Osteocyte (in vitro differentiated cells): ENCODE measurements at regions not wholly inside any gene's neighbourhood (a gene's known extent, or its start where the extent isn't known, plus 50 kb on each side); places are given as distances from the start of the nearest gene placed in this dataset.

Source experiments
- DNase-seq: peaks from one replicate; pipeline ENCODE4 v3.0.0; 2021; ENCODE audit warnings: mixed read lengths; ENCODE audit not compliant: unreplicated experiment; ENCODE audit errors: extremely low spot score
- H3K27ac Mint-ChIP-seq: one replicate; pipeline ENCODE4 v1.8.0; 2021; ENCODE audit warnings: mild to moderate bottlenecking, mixed read lengths; ENCODE audit not compliant: unreplicated experiment
- H3K27me3 Mint-ChIP-seq: one replicate; pipeline ENCODE4 v1.8.0; 2021; ENCODE audit warnings: mixed read lengths; ENCODE audit not compliant: unreplicated experiment
- H3K36me3 Mint-ChIP-seq: one replicate; pipeline ENCODE4 v1.8.0; 2021; ENCODE audit warnings: mixed read lengths; ENCODE audit not compliant: unreplicated experiment
- H3K4me1 Mint-ChIP-seq: one replicate; pipeline ENCODE4 v1.8.0; 2021; ENCODE audit warnings: mixed read lengths; ENCODE audit not compliant: unreplicated experiment
- H3K4me3 Mint-ChIP-seq: one replicate; pipeline ENCODE4 v1.8.0; 2021; ENCODE audit warnings: mild to moderate bottlenecking, moderate library complexity, mixed read lengths; ENCODE audit not compliant: unreplicated experiment
- H3K9me3 Mint-ChIP-seq: one replicate; pipeline ENCODE4 v1.8.0; 2021; ENCODE audit warnings: mixed read lengths; ENCODE audit not compliant: unreplicated experiment
- TF ChIP-seq, protein P1 (sequence below): fragments of 200-600 bp; sonication (generic); IDR thresholded peaks from 2 replicates; pipeline ENCODE4 v1.5.0; 2021; ENCODE audit warnings: antibody characterized with exemption, mild to moderate bottlenecking, moderate library complexity

DNA sequence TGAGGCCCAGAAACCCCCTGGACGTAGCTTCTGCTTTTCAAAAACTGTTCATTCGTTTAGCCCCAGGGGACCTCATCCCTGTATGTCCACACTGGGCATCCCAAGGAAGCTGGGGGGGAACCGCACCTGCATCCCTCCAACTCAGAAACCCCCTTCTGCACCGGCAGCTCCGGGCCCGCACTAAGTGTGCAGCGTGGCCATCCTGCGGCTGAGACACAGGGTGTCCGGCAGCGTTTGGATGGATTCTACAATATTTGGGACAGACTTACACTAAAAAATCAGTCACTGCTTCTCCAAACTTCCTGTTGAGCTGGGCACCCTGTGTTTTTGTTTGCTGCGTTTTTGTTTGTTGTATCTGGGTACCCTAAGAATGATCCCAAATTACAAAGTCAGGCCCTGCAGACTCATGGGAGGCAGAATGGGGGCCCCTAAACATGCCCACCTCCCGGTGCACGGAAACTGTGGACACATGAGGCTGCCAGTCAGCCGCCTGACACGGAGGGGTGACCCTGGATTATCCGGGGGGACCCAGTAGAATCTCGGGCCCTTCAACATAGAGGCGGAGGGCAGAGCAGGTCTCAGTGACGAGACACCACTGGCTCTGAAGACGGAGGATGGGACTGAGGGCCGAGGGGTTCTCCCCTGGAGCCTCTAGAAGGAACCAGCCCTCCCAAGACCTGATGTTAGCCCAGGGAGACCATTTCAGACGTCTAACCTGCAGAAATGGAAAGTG is 88.2 kb upstream of the BHLHE23 start:
- TF ChIP-seq, protein P1, sequence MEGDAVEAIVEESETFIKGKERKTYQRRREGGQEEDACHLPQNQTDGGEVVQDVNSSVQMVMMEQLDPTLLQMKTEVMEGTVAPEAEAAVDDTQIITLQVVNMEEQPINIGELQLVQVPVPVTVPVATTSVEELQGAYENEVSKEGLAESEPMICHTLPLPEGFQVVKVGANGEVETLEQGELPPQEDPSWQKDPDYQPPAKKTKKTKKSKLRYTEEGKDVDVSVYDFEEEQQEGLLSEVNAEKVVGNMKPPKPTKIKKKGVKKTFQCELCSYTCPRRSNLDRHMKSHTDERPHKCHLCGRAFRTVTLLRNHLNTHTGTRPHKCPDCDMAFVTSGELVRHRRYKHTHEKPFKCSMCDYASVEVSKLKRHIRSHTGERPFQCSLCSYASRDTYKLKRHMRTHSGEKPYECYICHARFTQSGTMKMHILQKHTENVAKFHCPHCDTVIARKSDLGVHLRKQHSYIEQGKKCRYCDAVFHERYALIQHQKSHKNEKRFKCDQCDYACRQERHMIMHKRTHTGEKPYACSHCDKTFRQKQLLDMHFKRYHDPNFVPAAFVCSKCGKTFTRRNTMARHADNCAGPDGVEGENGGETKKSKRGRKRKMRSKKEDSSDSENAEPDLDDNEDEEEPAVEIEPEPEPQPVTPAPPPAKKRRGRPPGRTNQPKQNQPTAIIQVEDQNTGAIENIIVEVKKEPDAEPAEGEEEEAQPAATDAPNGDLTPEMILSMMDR, result no peak
- Mint-ChIP-seq H3K4me1 (no peaks in the 10 kb centered on the region), H3K27ac (no peak overlapping the region), H3K4me3 (no peak overlapping the region), H3K9me3 (no peaks in the 10 kb centered on the region), H3K27me3 (peaks cover 7% of the 10 kb centered on the region), H3K36me3 (no peaks in the 10 kb centered on the region)
- peak; percentile 76 for DNase-seq

DNA sequence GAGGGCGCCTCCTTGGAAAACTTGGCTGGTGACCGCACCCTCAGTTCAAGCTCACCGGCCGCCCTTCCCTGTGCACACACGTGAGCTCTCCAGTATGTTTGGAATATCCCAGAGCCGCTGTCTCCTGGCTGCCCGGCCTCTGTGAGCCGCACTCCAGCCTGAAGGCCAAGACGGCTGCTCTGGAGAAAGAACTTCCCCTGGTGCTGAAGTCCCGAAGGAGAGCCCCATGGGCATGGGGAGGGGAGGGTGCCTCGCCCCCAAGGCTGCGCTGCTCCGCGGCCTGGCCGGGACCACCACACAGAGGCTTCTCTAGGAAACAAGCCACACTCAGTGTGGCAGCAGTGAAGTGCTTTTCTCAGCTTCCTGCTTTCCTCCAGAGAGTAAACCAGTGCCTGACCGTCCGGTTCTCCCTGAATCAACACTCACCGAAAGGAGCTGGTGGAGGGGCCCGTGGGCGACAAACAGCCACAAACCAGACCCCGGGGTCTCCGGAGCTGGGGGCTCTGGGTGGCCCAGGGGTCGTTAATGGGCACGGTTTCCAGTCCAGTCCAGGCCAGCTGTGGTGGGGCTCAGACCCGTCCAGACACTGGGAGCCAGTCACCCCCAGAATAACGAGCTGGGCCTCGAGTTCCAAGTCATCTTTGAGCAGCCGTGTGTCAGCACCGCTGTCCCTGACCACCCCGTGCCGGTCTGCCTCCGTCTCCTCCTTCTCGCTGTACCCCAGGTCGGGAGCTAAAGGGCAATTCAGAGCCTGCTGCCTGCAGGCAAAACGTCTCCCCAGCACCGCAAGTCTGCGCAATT is 87.4 kb upstream of the BHLHE23 start:
- H3K36me3 Mint-ChIP-seq, result no peaks in the 10 kb centered on the region
- H3K9me3 Mint-ChIP-seq, result no peaks in the 10 kb centered on the region
- H3K4me3 Mint-ChIP-seq, result no peak overlapping the region
- no peaks in the 10 kb centered on the region for H3K4me1 Mint-ChIP-seq
- H3K27ac Mint-ChIP-seq, result no peak overlapping the region
- TF ChIP-seq, protein P1, result no peak
- peak; percentile 77 for DNase-seq
- peaks cover 7% of the 10 kb centered on the region for H3K27me3 Mint-ChIP-seq

DNA sequence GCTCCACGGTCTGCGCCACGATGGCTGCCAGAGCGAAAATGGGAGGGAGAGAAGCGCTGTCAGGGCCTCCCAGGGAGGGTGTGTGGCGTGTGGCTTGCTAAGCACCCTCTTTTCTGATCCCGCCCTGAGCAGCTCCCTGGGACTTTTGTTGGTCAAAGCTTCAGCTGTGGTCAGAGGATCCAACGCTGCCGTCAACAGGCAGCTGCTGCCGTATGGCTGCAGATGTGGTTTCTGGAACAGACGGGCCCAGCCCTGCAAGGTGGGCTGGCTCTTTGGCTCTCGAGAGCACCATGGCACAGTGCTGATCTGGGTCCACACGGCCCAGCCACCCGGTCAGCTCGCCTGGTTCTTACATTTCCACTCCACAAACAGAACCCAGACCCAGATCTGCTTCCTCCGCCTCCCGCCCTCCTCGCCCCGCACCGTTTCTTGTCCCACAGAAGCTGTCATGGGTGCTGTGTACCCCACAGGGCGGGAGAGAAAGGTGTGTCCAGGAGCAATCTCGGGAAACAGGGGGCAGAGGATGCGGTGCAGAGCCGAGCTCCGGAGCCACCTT is 86.0 kb upstream of the BHLHE23 start:
- TF ChIP-seq, protein P1, result no peak
- DNase-seq, result peak; percentile 75
- no peak overlapping the region for H3K4me3 Mint-ChIP-seq
- no peaks in the 10 kb centered on the region for H3K4me1 Mint-ChIP-seq
- no peak overlapping the region for H3K27ac Mint-ChIP-seq
- H3K9me3 Mint-ChIP-seq, result no peaks in the 10 kb centered on the region
- H3K27me3 Mint-ChIP-seq, result peaks cover 7% of the 10 kb centered on the region
- no peaks in the 10 kb centered on the region for H3K36me3 Mint-ChIP-seq

DNA sequence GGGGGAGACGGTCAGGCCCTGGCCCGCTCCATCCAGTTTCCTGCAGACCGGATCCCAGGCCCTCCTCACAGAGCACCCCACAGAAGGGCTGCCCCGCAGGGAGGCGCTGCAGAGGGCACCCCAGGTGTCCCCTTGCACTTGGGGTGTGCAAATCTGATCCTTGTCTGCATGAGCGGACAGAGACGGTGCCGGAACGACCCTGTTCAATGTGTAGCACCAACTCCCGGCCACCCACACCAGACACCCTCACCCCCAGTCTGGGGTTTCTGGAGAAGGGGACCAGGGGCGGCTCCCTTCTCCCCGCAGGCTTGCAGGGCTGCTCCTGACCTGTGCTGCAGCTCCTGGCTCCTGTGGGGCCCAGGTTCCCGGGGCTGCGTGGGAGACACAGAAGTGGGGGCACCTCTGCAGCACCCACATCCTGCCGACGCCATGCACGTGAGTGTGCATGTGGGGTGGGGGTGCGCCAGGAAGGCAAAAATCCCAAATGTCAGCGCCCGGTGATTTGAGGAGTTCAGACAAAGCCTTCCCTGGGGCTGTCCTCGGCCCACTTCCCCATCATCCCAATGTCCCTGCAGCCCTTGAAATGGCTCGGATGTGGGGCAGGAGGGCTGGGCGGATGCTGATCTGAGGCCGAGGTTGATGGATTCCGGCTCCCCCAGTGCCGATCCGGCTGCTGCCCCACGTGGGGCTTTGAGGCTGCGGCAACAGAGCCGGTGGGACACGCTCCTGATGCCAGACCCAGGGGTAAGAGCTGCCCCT is 85.3 kb upstream of the BHLHE23 start:
- peak; percentile 77 for DNase-seq
- TF ChIP-seq, protein P1, result no peak
- H3K9me3 Mint-ChIP-seq, result no peaks in the 10 kb centered on the region
- H3K4me1 Mint-ChIP-seq, result no peaks in the 10 kb centered on the region
- no peak overlapping the region for H3K4me3 Mint-ChIP-seq
- H3K27ac Mint-ChIP-seq, result no peak overlapping the region
- H3K27me3 Mint-ChIP-seq, result peaks cover 7% of the 10 kb centered on the region
- no peaks in the 10 kb centered on the region for H3K36me3 Mint-ChIP-seq
